Keratinocyte (primary cell): ENCODE measurements at regions not wholly inside any gene's neighbourhood (a gene's known extent, or its start where the extent isn't known, plus 50 kb on each side); places are given as distances from the start of the nearest gene placed in this dataset.

Experiments used
- EZH2 ChIP-seq: IDR thresholded peaks from one replicate; pipeline ENCODE4 v1.6.1; 2012; ENCODE audit warnings: inconsistent platforms, mild to moderate bottlenecking, low read length, moderate library complexity
- TF ChIP-seq, protein P1 (sequence below), 3 experiments: IDR thresholded peaks in 1 of 3; conservative IDR thresholded peaks in 1 of 3; optimal IDR thresholded peaks in 1 of 3; 2 replicates in 2 of 3; 3 replicates in 1 of 3; pipeline versions ENCODE3 to v1.5.1; 2011; ENCODE audit warnings: low read length in 3 of 3, mild to moderate bottlenecking in 3 of 3, moderate library complexity in 2 of 3, control low read depth in 1 of 3, inconsistent platforms in 1 of 3; ENCODE audit not compliant: insufficient read depth in 2 of 3; ENCODE audit errors: extremely low read depth in 1 of 3

DNA sequence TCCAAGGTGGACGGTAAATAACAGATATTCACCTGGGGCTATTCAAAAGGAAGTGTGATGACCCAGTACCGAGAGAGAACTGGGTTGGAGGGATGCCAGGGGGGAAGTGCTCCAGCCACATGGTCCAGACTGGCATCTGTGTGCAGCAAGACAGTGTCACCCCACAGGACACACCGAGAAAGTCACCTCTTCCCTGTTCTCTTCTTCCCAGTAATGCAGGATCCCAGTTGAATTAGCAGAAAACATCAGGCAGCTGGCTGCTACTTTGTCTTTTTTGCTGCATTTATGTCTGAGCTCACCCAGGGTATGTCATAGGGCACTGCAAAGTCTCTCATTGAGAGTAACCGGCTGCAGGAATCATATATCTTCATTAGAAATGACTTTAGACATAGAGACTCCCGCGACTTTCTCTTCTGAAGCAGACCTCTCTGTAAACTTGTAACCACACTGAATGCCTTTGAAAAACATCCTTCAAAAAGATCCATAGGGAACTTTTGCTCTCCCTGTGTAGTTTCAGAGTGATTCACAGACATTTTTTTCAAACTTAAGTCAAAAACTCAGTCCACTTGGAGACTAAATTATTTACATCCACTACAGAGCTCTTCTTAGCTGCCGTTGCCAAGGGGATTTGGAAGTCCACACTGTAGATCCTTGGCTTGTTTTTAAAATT lies 609.0 kb upstream of the DPP6 start:
- TF ChIP-seq, protein P1, sequence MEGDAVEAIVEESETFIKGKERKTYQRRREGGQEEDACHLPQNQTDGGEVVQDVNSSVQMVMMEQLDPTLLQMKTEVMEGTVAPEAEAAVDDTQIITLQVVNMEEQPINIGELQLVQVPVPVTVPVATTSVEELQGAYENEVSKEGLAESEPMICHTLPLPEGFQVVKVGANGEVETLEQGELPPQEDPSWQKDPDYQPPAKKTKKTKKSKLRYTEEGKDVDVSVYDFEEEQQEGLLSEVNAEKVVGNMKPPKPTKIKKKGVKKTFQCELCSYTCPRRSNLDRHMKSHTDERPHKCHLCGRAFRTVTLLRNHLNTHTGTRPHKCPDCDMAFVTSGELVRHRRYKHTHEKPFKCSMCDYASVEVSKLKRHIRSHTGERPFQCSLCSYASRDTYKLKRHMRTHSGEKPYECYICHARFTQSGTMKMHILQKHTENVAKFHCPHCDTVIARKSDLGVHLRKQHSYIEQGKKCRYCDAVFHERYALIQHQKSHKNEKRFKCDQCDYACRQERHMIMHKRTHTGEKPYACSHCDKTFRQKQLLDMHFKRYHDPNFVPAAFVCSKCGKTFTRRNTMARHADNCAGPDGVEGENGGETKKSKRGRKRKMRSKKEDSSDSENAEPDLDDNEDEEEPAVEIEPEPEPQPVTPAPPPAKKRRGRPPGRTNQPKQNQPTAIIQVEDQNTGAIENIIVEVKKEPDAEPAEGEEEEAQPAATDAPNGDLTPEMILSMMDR (optimal IDR thresholded peaks at IDR 0.05 in 1 of 3, IDR thresholded peaks at IDR 0.05 in 1 of 3, conservative IDR thresholded peaks at IDR 0.05 in 1 of 3; ENCODE audit: extremely low read depth in 1 of 3, insufficient read depth in 2 of 3, low read length in 3 of 3), result no peak
- no peak for TF ChIP-seq EZH2
